ENCODE measurements at regions not wholly inside any gene's neighbourhood (a gene's known extent, or its start where the extent isn't known, plus 50 kb on each side); places are given as distances from the start of the nearest gene placed in this dataset.

GRCh38 chr14:22448905-22449599 lies 140.0 kb downstream of the DAD1 start:
- Histone ChIP-seq H3K4me3 (no peak overlapping the region), H3K9me3 (no peaks in the 10 kb centered on the region), H3K27ac (peak overlapping the region in 2 of 4 donors; percentile 2 to 28), H3K36me3 (no peaks in the 10 kb centered on the region), H3K4me1 (peaks cover 0 to 4% (median 0%) of the 10 kb centered on the region in 4 donors), H3K27me3 (no peaks in the 10 kb centered on the region)
- ATAC-seq (ENCODE audit: low FRiP score in 2 of 2) (peak in 1 of 2 donors; percentile 65), DNase-seq (peak in 1 of 2 donors; percentile 45)
- TF ChIP-seq CTCF (IDR thresholded peaks at IDR 0.05) (no peak), POLR2AphosphoS5 (IDR thresholded peaks at IDR 0.05) (no peak), EP300 (IDR thresholded peaks at IDR 0.05) (no peak), POLR2A (IDR thresholded peaks at IDR 0.05) (no peak)
- 76 to 81% methylated on average over 4 of the region's 4 CpGs for WGBS, 2 donors

GRCh38 chr14:22448035-22448904 lies 140.8 kb downstream of the DAD1 start:
- Histone ChIP-seq H3K27ac (peak overlapping the region in 1 of 4 donors; percentile 24), H3K27me3 (no peaks in the 10 kb centered on the region), H3K9me3 (no peaks in the 10 kb centered on the region), H3K36me3 (no peaks in the 10 kb centered on the region), H3K4me1 (peaks cover 0 to 4% (median 0%) of the 10 kb centered on the region in 4 donors), H3K4me3 (no peak overlapping the region)
- WGBS, 2 donors, result 56 to 72% methylated on average over 10 of the region's 10 CpGs
- ATAC-seq (ENCODE audit: low FRiP score in 2 of 2) (no peak), DNase-seq (no peak)
- no peak for TF ChIP-seq CTCF (IDR thresholded peaks at IDR 0.05)
- TF ChIP-seq POLR2A (IDR thresholded peaks at IDR 0.05), result no peak
- no peak for TF ChIP-seq POLR2AphosphoS5 (IDR thresholded peaks at IDR 0.05)
- no peak for TF ChIP-seq EP300 (IDR thresholded peaks at IDR 0.05)

GRCh38 chr14:22438742-22439141 lies 150.3 kb downstream of the DAD1 start:
- ATAC-seq (ENCODE audit: low FRiP score in 2 of 2), result no peak
- DNase-seq, result no peak

GRCh38 chr14:22434901-22435550 lies 154.0 kb downstream of the DAD1 start:
- TF ChIP-seq POLR2AphosphoS5 (IDR thresholded peaks at IDR 0.05) (no peak), CTCF (IDR thresholded peaks at IDR 0.05) (no peak), EP300 (IDR thresholded peaks at IDR 0.05) (no peak), POLR2A (IDR thresholded peaks at IDR 0.05) (no peak)
- H3K4me1 ChIP-seq, result peaks cover 13 to 21% (median 18%) of the 10 kb centered on the region in 4 donors
- DNase-seq, result no peak
- no peaks in the 10 kb centered on the region for H3K27me3 ChIP-seq
- H3K4me3 ChIP-seq, result no peak overlapping the region
- 81 to 82% methylated on average over 6 of the region's 6 CpGs for WGBS, 2 donors
- no peak for ATAC-seq (ENCODE audit: low FRiP score in 2 of 2)
- no peaks in the 10 kb centered on the region for H3K36me3 ChIP-seq
- H3K27ac ChIP-seq, result no peak overlapping the region
- H3K9me3 ChIP-seq, result no peaks in the 10 kb centered on the region

More at GRCh38 chr14:22438742-22439141, 150.3 kb downstream of the DAD1 start:
- Histone ChIP-seq H3K36me3 (no peaks in the 10 kb centered on the region), H3K4me1 (peaks cover 0 to under 1% (median 0%) of the 10 kb centered on the region in 4 donors), H3K27me3 (no peaks in the 10 kb centered on the region), H3K9me3 (no peaks in the 10 kb centered on the region), H3K4me3 (no peak overlapping the region), H3K27ac (no peak overlapping the region)
- TF ChIP-seq POLR2AphosphoS5 (IDR thresholded peaks at IDR 0.05), result no peak
- TF ChIP-seq POLR2A (IDR thresholded peaks at IDR 0.05), result no peak
- TF ChIP-seq CTCF (IDR thresholded peaks at IDR 0.05), result no peak
- TF ChIP-seq EP300 (IDR thresholded peaks at IDR 0.05), result no peak
- 66 to 85% methylated on average over 3 of the region's 3 CpGs for WGBS, 2 donors

Data from upper lobe of left lung (tissue), 6 donors.